Colonic mucosa (tissue), 4 donors: ENCODE measurements at regions not wholly inside any gene's neighbourhood (a gene's known extent, or its start where the extent isn't known, plus 50 kb on each side); places are given as distances from the start of the nearest gene placed in this dataset.

Experiments
- DNase-seq: peaks from one replicate; pipeline ENCODE4 v3.0.0-alpha.2; 2020
- H3K27ac ChIP-seq: fragments of 200-600 bp; one replicate; pipeline ENCODE4 v1.8.0; 2021
- H3K27me3 ChIP-seq: fragments of 200-600 bp; one replicate; pipeline ENCODE4 v1.8.0; 2021
- H3K36me3 ChIP-seq: fragments of 200-600 bp; one replicate; pipeline ENCODE4 v1.8.0; 2021
- H3K4me1 ChIP-seq: fragments of 200-600 bp; one replicate; pipeline ENCODE4 v1.8.0; 2021; ENCODE audit warnings: mild to moderate bottlenecking
- H3K4me3 ChIP-seq: fragments of 200-600 bp; one replicate; pipeline ENCODE4 v1.8.0; 2021
- H3K9ac ChIP-seq, 2 donors: one replicate each; pipeline ENCODE4 v1.7.0; 2013; ENCODE audit warnings: control low read depth in 2 of 2, low read depth in 2 of 2, low read length in 2 of 2
- H3K9me3 ChIP-seq: fragments of 200-600 bp; one replicate; pipeline ENCODE4 v1.8.0; 2021
- CTCF ChIP-seq: fragments of 200-600 bp; IDR thresholded peaks from one replicate; pipeline ENCODE4 v1.8.0; 2022; ENCODE audit warnings: antibody characterized with exemption, mild to moderate bottlenecking
- intact Hi-C: fragments of 100-400 bp; cut with DNase I; formaldehyde crosslinking; loops from one replicate; pipeline ENCODE4 v1.14.1; 2022
- donor health status: healthy.
- donor health status: DM: no; HTN: no; CAD: no.
- donor health status: DM: no; HTN: no; CAD: no.

DNA sequence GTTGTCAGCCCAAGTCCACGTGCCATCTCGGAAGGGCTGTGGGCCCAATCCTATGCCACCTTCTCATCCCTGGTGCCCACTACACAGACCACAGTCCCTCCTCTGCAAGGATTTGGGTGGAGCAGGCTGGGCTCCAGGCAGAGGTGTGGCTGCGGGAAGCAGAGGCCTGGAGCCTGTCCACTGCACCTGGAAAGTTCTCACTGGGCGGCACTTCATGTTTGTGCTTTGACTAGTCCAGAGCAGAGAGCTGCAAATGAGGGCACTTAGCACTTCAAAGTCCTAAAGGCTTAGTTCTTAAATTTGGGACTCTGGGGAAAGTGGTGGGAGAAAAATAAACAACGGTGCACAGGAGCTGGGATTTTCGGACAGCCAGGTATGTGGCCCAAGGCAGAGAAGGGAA, 308.9 kb upstream of the POU3F3 start:
- intact Hi-C loops = no loop called here
- no peaks in the 10 kb centered on the region for H3K27me3 ChIP-seq
- H3K4me3 ChIP-seq = no peak overlapping the region
- H3K9me3 ChIP-seq = no peaks in the 10 kb centered on the region
- no peak for DNase-seq
- H3K9ac ChIP-seq = no peak overlapping the region
- H3K27ac ChIP-seq = no peak overlapping the region
- no peak for TF ChIP-seq CTCF
- no peaks in the 10 kb centered on the region for H3K4me1 ChIP-seq
- H3K36me3 ChIP-seq = no peaks in the 10 kb centered on the region

DNA sequence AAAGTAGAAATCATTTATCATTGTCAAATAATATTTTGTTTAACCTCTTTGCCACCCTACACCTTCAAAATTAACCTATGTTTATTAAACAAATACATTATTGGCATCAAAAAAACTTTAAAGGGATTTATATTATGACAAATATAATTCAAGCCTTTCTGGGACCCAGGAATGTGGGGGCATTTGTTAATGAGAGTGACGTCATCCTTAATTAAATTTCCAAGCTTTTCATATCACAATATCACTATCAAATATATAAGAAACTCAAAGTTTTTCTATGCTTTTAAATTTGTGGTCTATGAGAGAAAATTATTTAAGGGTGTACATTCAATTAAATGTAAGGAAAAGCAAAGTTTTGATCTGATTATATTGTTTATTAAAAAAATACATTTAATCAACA, 307.4 kb upstream of the POU3F3 start:
- no peaks in the 10 kb centered on the region for H3K9me3 ChIP-seq
- no peaks in the 10 kb centered on the region for H3K4me1 ChIP-seq
- no peaks in the 10 kb centered on the region for H3K36me3 ChIP-seq
- TF ChIP-seq CTCF = no peak
- H3K27me3 ChIP-seq = no peaks in the 10 kb centered on the region
- no peak for DNase-seq
- no peak overlapping the region for H3K4me3 ChIP-seq
- no peak overlapping the region for H3K9ac ChIP-seq
- H3K27ac ChIP-seq = no peak overlapping the region
- intact Hi-C loops = no loop called here

DNA sequence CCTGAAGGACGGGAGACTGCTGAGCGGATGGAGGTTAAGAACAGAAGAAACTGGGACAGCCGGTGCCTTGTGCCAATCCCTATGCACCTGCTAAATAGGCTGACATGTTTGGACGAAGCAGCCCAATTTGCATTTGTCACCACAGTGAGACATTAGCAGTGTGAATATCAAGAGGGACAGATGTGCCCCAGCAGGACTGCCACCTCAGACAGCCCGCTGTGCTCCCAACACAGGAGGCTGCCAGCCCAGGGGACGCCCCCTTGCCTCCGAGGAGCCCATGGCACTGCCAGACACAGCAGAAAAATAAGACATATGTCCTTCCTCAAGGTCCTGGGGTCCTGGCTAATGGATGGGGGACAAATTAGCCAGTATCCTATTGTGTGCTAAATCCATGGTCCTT, 306.7 kb upstream of the POU3F3 start:
- DNase-seq = no peak
- H3K27ac ChIP-seq = no peak overlapping the region
- H3K4me3 ChIP-seq = no peak overlapping the region
- no peak for TF ChIP-seq CTCF
- H3K27me3 ChIP-seq = no peaks in the 10 kb centered on the region
- no peaks in the 10 kb centered on the region for H3K9me3 ChIP-seq
- no peaks in the 10 kb centered on the region for H3K4me1 ChIP-seq
- intact Hi-C loops = no loop called here
- H3K9ac ChIP-seq = no peak overlapping the region
- H3K36me3 ChIP-seq = no peaks in the 10 kb centered on the region

- no peak for DNase-seq
- H3K4me3 ChIP-seq = no peak overlapping the region
Observed at GRCh38 chr2:104561251-104561650, 292.7 kb upstream of the POU3F3 start.

DNA sequence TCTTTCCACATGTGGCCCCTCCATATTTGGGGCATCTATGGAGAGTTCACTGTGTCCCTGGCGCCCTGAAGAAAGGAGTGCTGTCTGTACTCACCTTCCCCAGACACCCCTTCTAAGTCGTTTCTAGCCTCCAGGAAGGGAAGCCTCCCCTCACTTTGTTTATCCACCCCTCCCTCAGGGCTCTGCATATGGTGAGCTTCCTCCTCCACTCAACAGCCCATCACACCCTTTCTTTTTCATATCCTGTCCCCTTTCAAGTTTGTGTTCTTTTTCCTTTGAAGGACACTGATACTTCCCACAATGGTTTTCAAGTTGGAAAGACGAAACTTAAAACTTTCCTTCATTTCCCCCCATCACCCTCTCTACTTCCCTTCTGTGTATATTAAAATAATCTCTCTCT, 291.4 kb upstream of the POU3F3 start:
- Histone ChIP-seq H3K27ac (no peak overlapping the region), H3K36me3 (no peaks in the 10 kb centered on the region), H3K4me1 (no peaks in the 10 kb centered on the region), H3K4me3 (no peak overlapping the region), H3K9ac (no peak overlapping the region), H3K27me3 (no peaks in the 10 kb centered on the region), H3K9me3 (no peaks in the 10 kb centered on the region)
- intact Hi-C loops = no loop called here
- TF ChIP-seq CTCF = no peak
- no peak for DNase-seq

More at GRCh38 chr2:104561251-104561650, 292.7 kb upstream of the POU3F3 start:
- Histone ChIP-seq H3K9ac (no peak overlapping the region), H3K27me3 (no peaks in the 10 kb centered on the region), H3K36me3 (no peaks in the 10 kb centered on the region), H3K27ac (no peak overlapping the region), H3K9me3 (no peaks in the 10 kb centered on the region), H3K4me1 (no peaks in the 10 kb centered on the region)
- no peak for TF ChIP-seq CTCF
- intact Hi-C loops = no loop called here
